Fibroblast of mammary gland (primary cell): ENCODE measurements at regions not wholly inside any gene's neighbourhood (a gene's known extent, or its start where the extent isn't known, plus 50 kb on each side); places are given as distances from the start of the nearest gene placed in this dataset.
A peak's percentile ranks its signal among the peaks of the same experiment; 100 is the strongest.

Experiments
- DNase-seq: peaks from one replicate; pipeline ENCODE4 v3.0.0-alpha.2; 2010; ENCODE audit warnings: low read depth
- H3K4me3 ChIP-seq: 2 replicates; pipeline ENCODE4 v1.5.1; 2011; ENCODE audit warnings: low read depth, mild to moderate bottlenecking, low read length, moderate library complexity; ENCODE audit not compliant: control insufficient read depth
- TF ChIP-seq, protein P1 (sequence below): conservative IDR thresholded peaks from 2 replicates; pipeline ENCODE4 v1.5.1; 2011; ENCODE audit warnings: low read depth, low read length, inconsistent platforms; ENCODE audit not compliant: control insufficient read depth, insufficient read depth

DNA sequence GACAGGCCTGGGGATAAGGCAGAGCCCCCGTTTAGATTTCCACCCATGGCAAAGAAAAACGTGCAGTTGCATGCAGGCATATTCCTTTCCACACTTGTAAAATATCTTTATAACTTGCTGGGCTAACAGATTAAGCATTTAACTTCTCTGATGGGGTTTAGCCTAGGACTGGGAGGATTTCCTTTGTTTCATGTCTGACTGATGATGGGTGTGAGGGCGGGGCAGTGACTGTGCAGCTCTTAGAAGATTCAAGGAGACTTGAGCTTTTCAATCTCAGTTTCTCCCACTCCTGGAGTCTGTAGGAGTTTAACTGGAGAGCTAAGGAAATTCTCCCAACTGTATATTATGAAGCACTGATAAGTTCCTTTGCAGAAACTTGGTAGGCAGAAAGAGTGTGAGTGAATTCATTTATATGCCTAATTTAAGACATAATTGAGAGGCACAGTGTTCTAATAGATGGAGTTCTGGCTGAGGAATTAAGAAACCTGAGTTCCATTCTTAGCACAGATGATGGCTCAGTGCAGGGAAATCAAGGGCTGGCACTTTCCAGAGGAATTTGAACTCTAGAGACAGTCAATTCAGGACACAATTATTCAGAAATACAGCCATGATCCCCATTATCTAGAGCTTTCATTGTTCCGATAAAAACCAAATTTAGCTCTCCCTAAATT, 214.6 kb upstream of the CNR1 start:
- peak; percentile 69 for DNase-seq
- TF ChIP-seq, protein P1, sequence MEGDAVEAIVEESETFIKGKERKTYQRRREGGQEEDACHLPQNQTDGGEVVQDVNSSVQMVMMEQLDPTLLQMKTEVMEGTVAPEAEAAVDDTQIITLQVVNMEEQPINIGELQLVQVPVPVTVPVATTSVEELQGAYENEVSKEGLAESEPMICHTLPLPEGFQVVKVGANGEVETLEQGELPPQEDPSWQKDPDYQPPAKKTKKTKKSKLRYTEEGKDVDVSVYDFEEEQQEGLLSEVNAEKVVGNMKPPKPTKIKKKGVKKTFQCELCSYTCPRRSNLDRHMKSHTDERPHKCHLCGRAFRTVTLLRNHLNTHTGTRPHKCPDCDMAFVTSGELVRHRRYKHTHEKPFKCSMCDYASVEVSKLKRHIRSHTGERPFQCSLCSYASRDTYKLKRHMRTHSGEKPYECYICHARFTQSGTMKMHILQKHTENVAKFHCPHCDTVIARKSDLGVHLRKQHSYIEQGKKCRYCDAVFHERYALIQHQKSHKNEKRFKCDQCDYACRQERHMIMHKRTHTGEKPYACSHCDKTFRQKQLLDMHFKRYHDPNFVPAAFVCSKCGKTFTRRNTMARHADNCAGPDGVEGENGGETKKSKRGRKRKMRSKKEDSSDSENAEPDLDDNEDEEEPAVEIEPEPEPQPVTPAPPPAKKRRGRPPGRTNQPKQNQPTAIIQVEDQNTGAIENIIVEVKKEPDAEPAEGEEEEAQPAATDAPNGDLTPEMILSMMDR = no peak
- H3K4me3 ChIP-seq = no peak overlapping the region

DNA sequence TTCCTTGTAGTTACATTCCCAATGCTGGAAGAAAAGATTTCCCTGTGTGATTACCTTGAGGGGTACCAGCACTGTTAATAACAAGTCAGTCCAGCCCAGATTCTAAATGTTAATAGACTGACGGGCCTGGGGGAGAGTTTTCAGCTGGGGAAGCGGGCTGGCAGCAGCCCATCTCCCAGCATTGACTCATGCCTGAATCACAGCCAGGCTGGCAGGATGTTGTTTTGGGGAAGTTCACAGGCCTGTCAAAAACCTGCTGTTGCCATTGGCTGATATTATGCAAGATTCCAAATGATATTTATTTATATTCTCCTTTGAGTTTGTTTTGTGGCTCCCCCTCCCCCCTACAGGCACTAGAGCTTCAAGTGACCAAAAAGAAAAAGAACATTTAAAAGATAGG, 213.9 kb upstream of the CNR1 start:
- TF ChIP-seq, protein P1 = no peak
- no peak overlapping the region for H3K4me3 ChIP-seq
- peak; percentile 95 for DNase-seq

DNA sequence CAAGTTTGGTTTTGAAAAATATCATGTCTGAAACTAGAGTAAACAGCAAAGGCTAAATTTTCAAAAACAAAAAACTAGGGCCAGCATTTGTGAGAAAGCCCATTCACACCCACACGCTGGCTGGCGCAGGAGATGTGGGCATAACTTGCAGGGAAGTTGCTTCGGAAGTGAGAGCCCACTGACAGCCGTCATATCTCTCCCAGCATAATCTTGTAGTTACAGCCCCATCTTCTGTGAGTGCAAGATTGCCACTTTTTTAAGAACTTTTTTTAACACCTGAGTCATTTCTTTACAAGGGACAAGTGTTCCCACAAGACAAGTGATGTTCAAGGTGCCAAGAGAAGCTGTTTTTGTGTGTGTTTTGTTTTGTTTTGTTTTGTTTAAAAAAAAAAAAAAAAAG, 212.5 kb upstream of the CNR1 start:
- DNase-seq = no peak
- TF ChIP-seq, protein P1 = no peak
- H3K4me3 ChIP-seq = no peak overlapping the region

DNA sequence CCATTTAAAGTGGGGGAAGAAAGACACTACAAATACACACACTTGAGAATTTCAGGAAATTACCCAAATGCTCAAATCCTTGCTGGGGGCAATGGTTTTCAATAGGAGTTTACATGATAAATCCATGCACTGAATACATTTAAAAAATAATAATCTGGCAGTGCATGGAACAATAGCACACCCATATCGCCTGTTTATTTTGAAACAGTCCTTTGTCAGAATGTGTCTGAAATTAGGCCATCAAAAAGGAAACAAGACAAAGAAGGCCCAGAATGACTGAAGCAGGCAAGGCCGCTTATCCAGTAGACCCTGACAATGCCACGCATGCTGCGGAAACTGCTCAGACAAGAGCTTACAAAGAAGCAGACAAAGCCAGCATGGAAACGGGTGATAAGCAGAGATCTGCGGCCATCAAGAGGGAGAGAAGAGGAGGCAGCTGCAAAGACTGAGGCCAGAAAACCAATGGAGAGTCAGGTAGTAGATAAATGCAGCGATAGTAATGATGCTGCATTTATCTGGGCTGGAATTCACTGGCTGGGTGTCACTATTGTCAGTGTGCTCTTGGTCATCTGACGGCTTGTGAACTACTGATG, 211.9 kb upstream of the CNR1 start:
- DNase-seq = no peak
- H3K4me3 ChIP-seq = no peak overlapping the region
- TF ChIP-seq, protein P1 = no peak

DNA sequence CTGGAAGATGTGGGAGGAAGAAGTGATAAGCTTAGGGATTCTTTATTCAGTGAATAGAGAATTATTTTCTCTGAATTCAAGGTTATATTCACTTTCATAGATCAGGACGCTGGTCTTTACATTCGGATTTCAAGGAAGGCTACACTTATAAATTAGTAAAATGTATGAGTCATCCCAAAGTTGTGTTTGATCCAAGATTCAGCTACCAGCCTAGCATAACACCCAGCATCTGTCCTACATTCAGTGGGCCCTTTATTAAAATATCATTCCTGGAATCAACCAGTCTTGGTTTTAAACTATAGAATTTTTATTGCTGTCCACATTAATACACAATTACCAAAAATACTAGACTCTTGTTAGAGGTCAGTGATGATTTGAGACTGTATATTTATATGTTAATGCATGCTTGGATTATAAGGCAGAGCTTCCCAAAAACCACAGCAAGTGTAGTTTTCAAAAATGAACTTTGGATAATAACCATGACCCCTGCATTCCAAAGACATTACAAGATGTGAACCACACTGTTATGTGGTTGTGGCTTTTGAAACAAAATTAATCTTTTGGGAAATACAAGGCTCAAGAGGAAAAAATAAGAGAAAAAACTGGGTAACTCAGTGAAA, 210.7 kb upstream of the CNR1 start:
- DNase-seq = peak; percentile 94
- TF ChIP-seq, protein P1 = no peak

DNA sequence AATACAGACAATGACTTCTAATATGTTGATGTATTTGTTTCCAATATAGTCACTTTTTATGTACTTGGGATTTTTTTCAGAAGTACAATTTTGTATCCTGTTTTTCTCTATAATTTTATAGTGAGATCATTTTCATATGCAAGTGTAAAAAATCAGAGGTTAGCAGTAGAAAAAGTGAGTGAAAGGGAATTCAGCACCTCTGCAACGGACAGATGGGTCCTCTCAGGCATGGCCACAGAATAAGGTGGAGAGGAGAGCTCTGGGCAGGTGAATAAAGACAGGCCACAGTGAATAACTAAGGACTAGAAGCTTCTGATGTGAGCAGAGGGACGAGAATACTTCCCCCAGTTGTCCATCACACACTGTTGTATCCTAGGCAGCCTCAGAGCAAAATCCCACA, 210.1 kb upstream of the CNR1 start:
- TF ChIP-seq, protein P1 = no peak
- DNase-seq = no peak
- H3K4me3 ChIP-seq = no peak overlapping the region

More for the DNA sequence above, 210.7 kb upstream of the CNR1 start:
- no peak overlapping the region for H3K4me3 ChIP-seq
